Kidney (tissue), 13 donors: ENCODE measurements at regions not wholly inside any gene's neighbourhood (a gene's known extent, or its start where the extent isn't known, plus 50 kb on each side); places are given as distances from the start of the nearest gene placed in this dataset.

ENCODE experiments used
- DNase-seq, 5 donors: peaks; one replicate each; pipeline ENCODE4 v3.0.0-alpha.2; 2013 to 2020
- FAIRE-seq: peaks from 2 replicates; lab custom pipeline; 2012; peaks lifted over from hg19 to GRCh38; lab: Jason Lieb, UNC
- H3K27ac ChIP-seq, 2 donors: one replicate each; pipeline ENCODE4 v1.7.0; 2013; ENCODE audit warnings: low read depth in 2 of 2, low read length in 2 of 2, inconsistent platforms in 1 of 2
- H3K27me3 ChIP-seq: one replicate; pipeline ENCODE4 v1.7.1; 2013; ENCODE audit warnings: low read length, inconsistent platforms; ENCODE audit not compliant: control insufficient read depth, insufficient read depth
- H3K36me3 ChIP-seq, 3 donors: one replicate each; pipeline versions ENCODE4 v1.7.0 to v1.7.1; 2013; ENCODE audit warnings: low read length in 3 of 3, control low read depth in 1 of 3, inconsistent platforms in 1 of 3; ENCODE audit not compliant: insufficient read depth in 3 of 3, control insufficient read depth in 2 of 3
- H3K4me1 ChIP-seq, 3 donors: one replicate each; pipeline versions ENCODE4 v1.7.0 to v1.7.1; 2013; ENCODE audit warnings: low read length in 3 of 3, inconsistent platforms in 1 of 3, low read depth in 1 of 3; ENCODE audit not compliant: control insufficient read depth in 2 of 3, insufficient read depth in 2 of 3
- H3K4me3 ChIP-seq, 3 donors: one replicate each; pipeline versions ENCODE4 v1.7.0 to v1.8.1; 2013; ENCODE audit warnings: low read length in 3 of 3, control low read depth in 1 of 3, inconsistent platforms in 1 of 3
- H3K9ac ChIP-seq, 3 donors: one replicate each; pipeline versions ENCODE4 v1.7.0 to v1.7.1; 2013; ENCODE audit warnings: low read length in 3 of 3, control low read depth in 1 of 3, inconsistent platforms in 1 of 3
- H3K9me3 ChIP-seq, 3 donors: one replicate each; pipeline versions ENCODE4 v1.7.0 to v1.7.1; 2013; ENCODE audit warnings: low read length in 3 of 3, control low read depth in 1 of 3, inconsistent platforms in 1 of 3; ENCODE audit not compliant: control insufficient read depth in 2 of 3, insufficient read depth in 1 of 3
- intact Hi-C: fragments of 100-400 bp; cut with DNase I; formaldehyde crosslinking; loops from one replicate; pipeline ENCODE4 v1.11.1; 2022
- TF ChIP-seq, protein P1 (sequence below): IDR thresholded peaks from 3 replicates; pipeline ENCODE4 v1.5.1; 2012; ENCODE audit warnings: mild to moderate bottlenecking, moderate library complexity, borderline replicate concordance; ENCODE audit not compliant: insufficient read depth; ENCODE audit errors: extremely low read depth
- donor health status: control.
- donor health status: control.
- donor health status: control.
- donor health status: control.
- donor health status: control.
- donor health status: DM: yes; HTN: yes; CAD: no.
- donor health status: Normal renal cell carcinoma (clear cell type).

DNA sequence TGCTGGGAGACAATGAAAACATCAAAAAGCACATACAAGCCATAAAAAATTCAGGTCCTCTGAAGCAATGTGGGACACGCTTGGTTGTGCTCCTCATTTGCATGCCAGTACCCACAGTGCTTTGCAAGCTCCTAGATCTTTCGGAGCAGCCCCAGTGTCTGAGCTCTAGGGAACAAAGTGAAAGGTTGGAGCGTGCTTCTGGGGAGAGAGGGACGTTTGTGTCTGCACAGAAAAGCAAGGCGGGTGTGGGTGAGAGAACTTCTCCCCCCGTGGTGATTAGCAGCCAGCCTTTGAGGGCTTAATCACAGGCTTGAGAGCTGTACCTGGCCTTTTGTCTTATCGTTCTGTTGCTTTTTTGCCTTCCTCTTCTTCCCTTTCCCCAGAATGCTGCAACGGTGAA lies 76.7 kb upstream of the HABP2 start:
- intact Hi-C loops, result no loop called here
- TF ChIP-seq, protein P1, sequence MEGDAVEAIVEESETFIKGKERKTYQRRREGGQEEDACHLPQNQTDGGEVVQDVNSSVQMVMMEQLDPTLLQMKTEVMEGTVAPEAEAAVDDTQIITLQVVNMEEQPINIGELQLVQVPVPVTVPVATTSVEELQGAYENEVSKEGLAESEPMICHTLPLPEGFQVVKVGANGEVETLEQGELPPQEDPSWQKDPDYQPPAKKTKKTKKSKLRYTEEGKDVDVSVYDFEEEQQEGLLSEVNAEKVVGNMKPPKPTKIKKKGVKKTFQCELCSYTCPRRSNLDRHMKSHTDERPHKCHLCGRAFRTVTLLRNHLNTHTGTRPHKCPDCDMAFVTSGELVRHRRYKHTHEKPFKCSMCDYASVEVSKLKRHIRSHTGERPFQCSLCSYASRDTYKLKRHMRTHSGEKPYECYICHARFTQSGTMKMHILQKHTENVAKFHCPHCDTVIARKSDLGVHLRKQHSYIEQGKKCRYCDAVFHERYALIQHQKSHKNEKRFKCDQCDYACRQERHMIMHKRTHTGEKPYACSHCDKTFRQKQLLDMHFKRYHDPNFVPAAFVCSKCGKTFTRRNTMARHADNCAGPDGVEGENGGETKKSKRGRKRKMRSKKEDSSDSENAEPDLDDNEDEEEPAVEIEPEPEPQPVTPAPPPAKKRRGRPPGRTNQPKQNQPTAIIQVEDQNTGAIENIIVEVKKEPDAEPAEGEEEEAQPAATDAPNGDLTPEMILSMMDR, result no peak
- peaks cover 0 to 17% (median 4%) of the 10 kb centered on the region in 3 donors for H3K4me1 ChIP-seq
- DNase-seq, result peak in 1 of 5 donors; percentile 37
- H3K4me3 ChIP-seq, result peak overlapping the region in 1 of 3 donors; percentile 11
- no peaks in the 10 kb centered on the region for H3K36me3 ChIP-seq
- no peaks in the 10 kb centered on the region for H3K27me3 ChIP-seq
- peak overlapping the region in 1 of 3 donors; percentile 35 for H3K9ac ChIP-seq
- no peak for FAIRE-seq
- peaks cover 0 to 18% (median 7%) of the 10 kb centered on the region in 3 donors for H3K9me3 ChIP-seq
- no peak overlapping the region for H3K27ac ChIP-seq

DNA sequence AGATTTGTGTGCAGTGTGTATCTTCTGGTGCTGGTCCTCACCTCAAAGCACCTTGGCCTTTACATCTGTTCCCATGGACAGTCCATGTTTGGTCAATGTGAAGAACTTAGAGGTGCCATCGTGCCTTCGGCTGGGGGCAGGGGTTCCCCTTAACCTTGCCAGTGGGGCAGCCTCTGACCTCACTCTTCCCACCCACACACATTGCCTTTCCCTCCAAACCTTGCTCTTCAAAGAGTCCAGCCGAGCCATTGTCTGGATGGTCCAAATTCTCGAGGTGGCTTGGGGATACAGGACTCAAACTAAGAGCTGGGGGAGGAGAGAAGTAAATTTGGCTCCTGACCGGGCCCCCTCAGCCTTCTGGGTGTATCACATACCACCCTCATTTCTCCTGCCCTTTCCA lies 76.2 kb upstream of the HABP2 start:
- DNase-seq, result no peak
- Histone ChIP-seq H3K27me3 (no peaks in the 10 kb centered on the region), H3K9ac (peak overlapping the region in 1 of 3 donors; percentile 35), H3K27ac (no peak overlapping the region), H3K4me3 (peak overlapping the region in 1 of 3 donors; percentile 11), H3K9me3 (peaks cover 0 to 18% (median 7%) of the 10 kb centered on the region in 3 donors), H3K4me1 (peaks cover 0 to 17% (median 4%) of the 10 kb centered on the region in 3 donors), H3K36me3 (no peaks in the 10 kb centered on the region)
- TF ChIP-seq, protein P1, result no peak
- no peak for FAIRE-seq
- intact Hi-C loops, result no loop called here

DNA sequence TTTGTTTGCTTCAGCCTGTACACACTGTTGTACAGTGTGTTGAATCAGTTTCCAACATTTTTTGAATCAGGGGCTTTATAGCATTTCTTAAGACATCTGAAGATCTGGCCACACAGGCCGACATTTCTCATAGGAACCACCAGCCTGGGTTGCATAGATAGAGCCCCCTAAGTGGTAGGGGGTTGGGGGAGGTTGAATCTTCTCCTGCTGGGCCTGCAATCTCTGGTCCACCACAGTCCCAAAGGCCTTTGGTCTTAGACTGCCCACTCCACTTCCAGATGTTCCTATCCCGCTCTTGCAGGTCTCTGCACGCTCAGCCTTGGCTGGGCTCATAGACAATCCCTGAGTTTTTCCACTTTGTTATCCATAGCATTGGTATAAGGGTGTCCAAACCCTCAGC lies 75.4 kb upstream of the HABP2 start:
- TF ChIP-seq, protein P1, result no peak

More for the DNA sequence above, 75.4 kb upstream of the HABP2 start:
- FAIRE-seq (no peak), DNase-seq (no peak)
- Histone ChIP-seq H3K4me1 (peaks cover 0 to 17% (median 4%) of the 10 kb centered on the region in 3 donors), H3K36me3 (no peaks in the 10 kb centered on the region), H3K27ac (no peak overlapping the region), H3K9me3 (peaks cover 0 to 18% (median 7%) of the 10 kb centered on the region in 3 donors), H3K4me3 (no peak overlapping the region), H3K9ac (no peak overlapping the region), H3K27me3 (no peaks in the 10 kb centered on the region)
- intact Hi-C loops, result no loop called here
